ENCODE measurements at regions not wholly inside any gene's neighbourhood (a gene's known extent, or its start where the extent isn't known, plus 50 kb on each side); places are given as distances from the start of the nearest gene placed in this dataset.

GRCh38 chr1:8154621-8155052, 128.5 kb upstream of the ERRFI1 start (continued):
- TF ChIP-seq ZNF142 (CRISPR knock-in tag; IDR thresholded peaks at IDR 0.05) = no peak
- TF ChIP-seq RNF2 (conservative IDR thresholded peaks at IDR 0.05; ENCODE audit: low read depth) = no peak
- no peak for TF ChIP-seq ZSCAN22 (CRISPR knock-in tag; IDR thresholded peaks at IDR 0.05)
- peak; percentile 55; the same call in 1 of the 2 replicates for TF ChIP-seq ZMYM4 (CRISPR knock-in tag; IDR thresholded peaks at IDR 0.05)
- TF ChIP-seq RARA (CRISPR knock-in tag; IDR thresholded peaks at IDR 0.05) = peak; percentile 85
- TF ChIP-seq YY1 (IDR thresholded peaks at IDR 0.05; ENCODE audit: insufficient read depth, insufficient replicate concordance, low read depth, low read length) = no peak
- no peak; the same call in 1 of the 2 replicates for TF ChIP-seq ZNF639 (CRISPR knock-in tag; conservative IDR thresholded peaks at IDR 0.05)
- TF ChIP-seq ZBTB20 (CRISPR knock-in tag; IDR thresholded peaks at IDR 0.05; ENCODE audit: borderline replicate concordance, low read depth) = no peak
- no peak for TF ChIP-seq GMEB2 (CRISPR knock-in tag; IDR thresholded peaks at IDR 0.05; ENCODE audit: low read depth)
- TF ChIP-seq PCBP1 (IDR thresholded peaks at IDR 0.05; ENCODE audit: borderline replicate concordance, low read depth, low read length) = no peak
- peak; percentile 89 to 97; a peak in 3 of 4 replicates for TF ChIP-seq EP300 (IDR thresholded peaks at IDR 0.05; ENCODE audit: low read depth in 2 of 2, low read length in 2 of 2)
- TF ChIP-seq EP300 (CRISPR knock-in tag; IDR thresholded peaks at IDR 0.05; ENCODE audit: borderline replicate concordance) = peak; percentile 96
- TF ChIP-seq TAF15 (IDR thresholded peaks at IDR 0.05; ENCODE audit: low read depth, low read length, poor library complexity, severe bottlenecking) = no peak
- TF ChIP-seq TERF1 (CRISPR knock-in tag; IDR thresholded peaks at IDR 0.05) = no peak
- peak; percentile 83 for TF ChIP-seq BCL6 (CRISPR knock-in tag; IDR thresholded peaks at IDR 0.05)
- TF ChIP-seq ZFYVE20 (CRISPR knock-in tag; IDR thresholded peaks at IDR 0.05; ENCODE audit: borderline replicate concordance, low read depth) = no peak
- TF ChIP-seq KAT8 (CRISPR knock-in tag; IDR thresholded peaks at IDR 0.05) = peak; percentile 36; the same call in 1 of the 2 replicates
- no peak for TF ChIP-seq SRSF4 (IDR thresholded peaks at IDR 0.05; ENCODE audit: low read depth, low read length, poor library complexity, severe bottlenecking)
- peak; percentile 73; the same call in 1 of the 2 replicates for TF ChIP-seq ZNF264 (CRISPR knock-in tag; IDR thresholded peaks at IDR 0.05)
